Activated CD4-positive, alpha-beta T cell treated with anti-CD3 and anti-CD28 coated beads, Interleukin-10, Interleukin-2, amounts not matched to agents 100 ng/mL and 50 ng/mL, durations not matched to agents 16 hours and 8 hours (primary cell): ENCODE measurements at regions not wholly inside any gene's neighbourhood (a gene's known extent, or its start where the extent isn't known, plus 50 kb on each side); places are given as distances from the start of the nearest gene placed in this dataset.
"Not testable (repeated sequence)": the region's sequence is repeated elsewhere in the genome, so short reads cannot be mapped to it uniquely, and the experiment has no call there.

Source experiments
- DNase-seq: peaks from one replicate; pipeline ENCODE4 v3.0.0-alpha.2; 2020

DNA sequence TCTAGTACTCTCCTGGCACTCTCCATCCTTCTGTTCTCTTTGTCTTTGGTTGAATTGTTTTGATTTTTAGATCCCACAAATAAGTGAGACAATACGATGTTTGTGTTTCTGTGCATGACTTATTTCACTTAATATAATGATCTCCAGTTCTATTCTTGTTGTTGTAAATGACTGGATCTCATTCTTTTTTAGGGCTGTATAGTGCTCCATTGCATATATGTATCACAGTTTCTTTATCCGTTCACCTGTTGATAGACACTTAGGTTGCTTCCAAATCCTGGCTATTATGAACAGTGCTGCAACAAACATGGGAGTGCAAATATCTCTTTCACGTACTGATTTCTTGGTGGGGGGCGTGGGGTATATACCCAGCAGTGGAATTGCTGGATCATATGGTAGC lies 245.0 kb downstream of the ADCYAP1 start:
- no peak for DNase-seq

GRCh38 chr18:1150344-1150743 lies 245.7 kb downstream of the ADCYAP1 start:
- DNase-seq = no peak

DNA sequence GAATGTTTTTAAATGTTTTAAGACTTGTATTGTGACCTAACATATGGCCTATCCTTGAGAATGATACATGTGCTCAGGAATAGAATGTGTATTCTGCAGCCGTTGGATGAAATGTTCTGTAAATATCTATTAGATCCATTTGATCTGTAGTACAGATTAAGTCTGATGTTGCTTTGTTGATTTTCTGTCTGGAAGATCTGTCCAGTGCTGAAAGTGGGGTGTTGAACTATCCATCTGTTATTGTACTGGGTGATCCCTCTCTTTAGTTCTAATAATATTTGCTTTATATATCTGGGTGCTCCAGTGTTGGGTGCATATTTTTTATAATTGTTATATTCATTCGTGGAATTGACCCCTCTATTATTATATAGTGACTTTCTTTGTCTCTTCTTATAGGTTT lies 248.3 kb downstream of the ADCYAP1 start:
- not testable (repeated sequence) for DNase-seq

DNA sequence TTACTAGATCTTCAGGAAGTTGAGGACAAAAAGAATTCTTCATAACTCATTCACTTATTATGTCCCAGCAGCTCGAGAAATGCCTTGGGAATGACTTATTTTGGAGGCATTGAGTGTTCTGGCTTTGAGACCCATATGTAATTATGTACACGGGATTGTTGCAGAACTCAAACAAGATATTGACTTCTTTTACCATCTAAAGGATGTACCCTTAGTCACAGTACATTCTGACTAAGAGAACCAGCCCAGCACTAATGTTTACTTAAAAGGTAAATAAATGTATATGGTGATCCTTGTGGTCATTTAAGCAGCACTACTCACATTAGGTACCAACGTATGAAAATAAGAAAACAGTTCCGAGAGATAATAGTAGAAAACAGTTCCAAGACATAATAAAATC lies 268.9 kb downstream of the ADCYAP1 start:
- no peak for DNase-seq

DNA sequence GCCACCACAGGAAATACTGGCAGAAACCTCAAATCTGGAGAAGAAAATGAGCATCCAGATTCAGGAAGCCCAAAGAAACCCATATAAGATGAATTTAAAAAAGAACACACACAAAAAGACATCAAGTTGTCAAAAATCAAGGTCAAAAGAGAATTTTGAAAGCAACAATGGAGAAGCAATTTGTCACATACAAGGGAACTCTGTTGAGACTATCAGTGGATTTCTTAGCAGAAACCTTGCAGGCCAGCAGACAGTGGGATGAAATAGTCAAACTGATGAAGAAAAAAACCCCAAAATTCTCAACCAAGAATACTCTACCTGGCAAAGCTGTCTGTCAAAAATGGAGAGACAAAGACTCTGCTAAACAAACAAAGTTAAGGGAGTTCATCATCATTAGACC lies 272.6 kb downstream of the ADCYAP1 start:
- no peak for DNase-seq

DNA sequence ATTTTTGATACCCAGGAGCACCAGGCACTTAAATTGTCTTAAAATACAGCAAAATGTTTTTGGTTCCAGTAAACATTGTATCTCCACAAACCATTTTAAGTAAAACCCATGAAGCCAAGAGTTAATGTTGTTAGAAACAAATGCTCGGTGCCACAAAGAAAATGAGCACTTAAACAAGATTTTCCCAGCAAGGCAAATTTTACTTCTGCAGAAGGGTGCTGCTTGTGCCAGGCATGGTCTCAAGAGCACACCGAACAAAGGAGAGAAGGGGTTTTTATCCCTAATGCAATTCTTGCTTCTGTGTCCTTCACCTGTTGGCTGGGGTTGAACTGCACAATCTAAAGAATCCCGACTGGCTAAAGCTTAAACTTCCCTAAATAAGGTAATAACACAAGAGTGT lies 286.7 kb downstream of the ADCYAP1 start:
- no peak for DNase-seq

DNA sequence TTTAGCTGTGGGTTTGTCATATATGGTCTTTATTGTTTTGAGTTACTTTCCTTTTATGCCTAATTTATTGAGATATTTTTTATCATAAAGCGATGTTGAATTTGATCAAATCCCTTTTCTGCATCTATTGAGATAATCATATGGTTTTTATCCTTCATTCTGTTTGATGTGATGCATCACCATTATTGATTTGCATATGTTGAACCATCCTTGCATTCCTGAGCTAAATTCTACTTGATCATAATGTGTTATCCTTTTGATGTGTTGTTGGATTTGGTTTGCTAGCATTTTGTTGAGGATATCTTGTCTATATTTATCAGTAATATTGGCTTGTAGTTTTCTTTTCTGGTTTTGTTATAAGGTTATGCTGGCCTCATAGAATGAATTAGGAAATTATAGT lies 308.5 kb downstream of the ADCYAP1 start:
- no peak for DNase-seq

DNA sequence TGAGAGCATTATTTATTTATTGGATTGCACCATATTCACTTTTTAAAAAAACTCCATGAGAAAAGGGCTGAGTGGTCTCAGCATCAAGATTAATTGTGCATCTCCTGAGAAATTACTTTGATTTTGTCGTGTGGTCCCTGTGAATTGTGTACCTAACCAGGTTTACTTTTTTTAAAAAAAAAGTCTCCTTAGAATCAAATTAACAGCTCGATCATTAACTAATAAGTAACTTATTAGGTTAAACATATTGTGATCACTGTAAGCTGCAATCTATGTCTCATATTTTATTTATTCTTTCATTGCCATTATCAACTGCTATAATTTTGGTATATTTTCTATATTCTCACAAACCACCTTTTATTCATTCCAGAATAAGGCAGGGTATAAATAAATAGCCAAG lies 318.2 kb downstream of the ADCYAP1 start:
- DNase-seq = no peak

GRCh38 chr18:1227025-1227424 lies 322.4 kb downstream of the ADCYAP1 start:
- no peak for DNase-seq

DNA sequence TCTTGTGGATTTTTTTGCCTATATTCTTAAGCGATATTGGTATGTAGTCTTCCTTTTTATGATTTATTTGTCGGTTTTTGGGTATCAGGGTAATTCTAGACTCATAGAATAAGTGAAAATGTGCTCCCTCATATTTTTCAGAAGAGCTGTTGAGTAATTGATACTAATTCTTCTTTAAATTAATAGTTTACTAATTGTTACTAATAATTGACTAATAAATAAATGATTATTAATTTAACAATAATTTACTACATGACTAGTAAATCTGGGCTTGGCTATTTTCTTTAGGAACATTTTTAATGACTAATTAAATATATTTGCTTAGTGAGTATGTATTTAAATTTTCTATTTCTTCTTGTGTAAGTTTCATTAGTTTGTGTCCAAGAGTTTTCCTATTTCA lies 325.0 kb downstream of the ADCYAP1 start:
- DNase-seq = no peak

GRCh38 chr18:1232867-1233266 lies 328.2 kb downstream of the ADCYAP1 start:
- no peak for DNase-seq

DNA sequence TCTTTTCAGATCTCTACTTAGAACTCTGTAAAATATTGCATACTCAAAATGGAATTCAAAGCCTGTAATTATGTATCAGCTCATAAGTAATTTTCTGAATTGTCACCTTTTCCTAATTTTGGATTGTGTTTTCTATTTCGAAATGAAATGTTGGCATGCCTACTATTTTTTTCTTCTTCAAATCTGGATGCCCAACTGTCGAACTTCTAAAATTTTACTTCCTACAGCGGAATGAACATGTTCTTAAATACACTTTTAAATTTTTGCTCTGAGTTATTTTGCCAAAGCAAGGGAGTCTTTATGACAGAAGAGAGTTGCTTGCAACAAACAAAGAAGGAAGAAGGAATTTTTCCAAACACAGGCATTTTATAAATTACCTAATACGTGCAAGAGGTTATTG lies 336.0 kb downstream of the ADCYAP1 start:
- no peak for DNase-seq

DNA sequence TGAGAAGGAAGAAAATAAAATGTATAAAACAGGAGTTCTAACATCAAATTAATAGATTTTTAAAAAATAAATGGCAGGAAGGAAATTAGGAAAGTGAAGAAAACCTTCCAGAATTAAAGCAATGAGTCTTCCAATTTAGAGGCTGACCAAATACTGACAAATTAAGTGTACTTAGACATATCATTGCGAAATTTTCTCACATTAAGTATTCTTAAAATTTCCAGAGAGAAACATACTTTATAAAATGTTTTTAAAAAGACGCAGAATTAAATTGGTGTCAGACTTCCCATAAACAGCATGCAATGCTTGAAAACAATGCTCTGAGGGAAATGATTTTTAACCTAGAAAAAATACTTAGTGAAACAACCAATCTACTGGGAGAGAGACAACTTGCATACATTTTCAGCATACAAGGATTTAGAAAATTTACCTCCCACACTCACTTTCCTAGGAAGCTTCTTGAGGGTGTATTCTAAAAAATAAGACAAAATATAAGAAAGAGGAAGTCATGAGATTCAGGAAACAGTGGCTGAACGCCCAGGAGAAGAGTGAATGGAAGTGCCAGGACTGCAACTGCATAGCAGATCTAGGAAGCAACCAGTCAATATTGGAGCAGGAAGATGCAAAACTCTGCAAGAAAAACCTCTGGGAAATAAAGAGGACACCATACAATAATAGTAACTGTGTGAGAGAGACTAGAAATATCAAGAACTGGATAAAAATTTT lies 339.9 kb downstream of the ADCYAP1 start:
- no peak for DNase-seq

DNA sequence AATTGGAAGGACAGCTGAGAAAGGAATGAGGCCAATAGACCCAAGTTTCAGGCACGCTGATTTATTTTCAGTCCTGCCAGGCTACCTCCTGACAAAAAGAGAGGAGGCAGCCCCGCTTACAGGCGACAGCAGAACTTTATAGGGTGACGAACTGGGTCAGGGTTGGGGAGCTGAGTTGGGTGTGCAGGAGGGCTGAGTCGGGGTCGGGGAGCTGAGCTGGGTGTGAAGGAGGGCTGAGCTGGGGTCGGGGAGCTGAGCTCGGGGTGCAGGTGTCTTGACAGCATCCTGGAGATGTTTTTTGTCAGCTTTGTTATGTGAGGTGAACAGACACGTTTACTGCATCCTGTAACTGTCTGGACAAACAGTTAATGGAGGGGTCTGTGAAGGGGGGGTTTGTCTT lies 342.2 kb downstream of the ADCYAP1 start:
- DNase-seq = no peak

GRCh38 chr18:1252534-1252933 lies 347.9 kb downstream of the ADCYAP1 start:
- no peak for DNase-seq

DNA sequence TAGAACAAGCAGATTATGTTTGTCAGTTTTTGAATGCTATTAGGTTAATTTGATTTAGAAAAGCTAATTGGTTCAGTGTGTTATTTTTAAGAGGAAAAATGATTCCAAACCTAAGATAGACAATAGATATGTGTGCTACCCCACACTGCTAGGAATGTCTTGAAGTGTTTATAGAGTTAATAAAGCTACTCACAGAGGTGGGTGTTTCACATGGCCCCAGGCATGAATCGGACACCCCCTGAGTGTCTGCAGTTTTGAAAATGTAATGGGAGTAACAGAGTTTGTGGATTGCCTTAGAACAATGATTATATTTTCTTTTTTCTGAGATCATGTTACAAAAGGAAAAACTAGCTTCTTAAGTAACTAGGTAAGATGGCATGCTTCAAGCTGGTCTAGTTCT lies 348.3 kb downstream of the ADCYAP1 start:
- no peak for DNase-seq

DNA sequence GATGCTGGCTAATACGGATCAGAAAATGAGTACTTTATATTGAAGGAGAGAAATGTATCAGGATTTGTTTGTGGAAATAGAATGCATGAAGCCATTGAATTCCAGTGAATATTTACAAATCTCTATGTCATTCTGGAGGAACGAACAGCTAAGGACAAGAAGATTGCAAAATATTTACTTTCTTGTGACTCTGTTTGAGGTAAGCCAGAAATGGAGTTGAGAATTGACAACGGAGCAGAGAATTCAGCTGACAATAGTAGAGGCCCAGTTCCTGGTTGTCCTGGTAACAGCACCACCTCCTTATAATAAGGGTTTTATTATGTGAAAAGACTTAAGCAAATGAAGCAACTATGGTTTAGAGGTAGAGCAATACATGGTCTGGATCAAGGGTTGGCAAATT lies 349.2 kb downstream of the ADCYAP1 start:
- DNase-seq = no peak

DNA sequence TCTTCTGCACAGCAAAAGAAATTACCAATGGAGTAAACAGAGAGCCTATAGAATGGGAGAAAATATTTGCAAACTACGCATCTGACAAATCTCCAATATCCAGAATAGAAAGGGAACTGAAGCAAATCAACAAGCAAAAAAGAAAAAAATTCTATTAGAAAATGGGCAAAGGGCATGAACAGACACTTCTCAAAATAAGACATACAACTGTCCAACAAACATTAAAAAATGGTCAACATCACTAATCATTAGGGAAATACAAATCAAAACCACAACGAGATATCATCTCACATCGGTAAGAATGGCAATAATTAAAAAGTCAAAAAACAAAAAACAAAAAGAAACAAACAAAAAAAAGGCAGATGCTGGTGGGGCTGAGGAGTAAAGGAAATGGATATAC lies 356.4 kb downstream of the ADCYAP1 start:
- DNase-seq = no peak

- DNase-seq = no peak
Measured at GRCh38 chr18:1267021-1267420, 362.4 kb downstream of the ADCYAP1 start.

DNA sequence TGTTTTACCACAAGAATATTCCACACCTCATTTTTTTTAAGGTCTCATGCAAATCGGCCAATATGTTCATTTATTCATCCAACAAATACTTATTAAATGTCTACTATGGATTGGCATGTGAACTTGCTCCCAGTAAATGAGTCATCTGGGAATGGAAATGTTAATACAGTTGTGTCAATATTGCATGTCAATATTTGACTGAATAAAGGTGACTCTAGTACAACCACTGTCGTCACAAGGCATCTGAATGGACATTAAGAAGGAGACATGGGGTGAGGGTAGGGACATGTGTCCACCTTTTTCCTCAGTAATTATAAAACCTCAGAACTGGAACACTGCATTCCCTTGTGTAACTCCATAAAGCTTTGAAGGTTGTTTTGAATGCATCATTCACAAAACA lies 365.4 kb downstream of the ADCYAP1 start:
- no peak for DNase-seq

DNA sequence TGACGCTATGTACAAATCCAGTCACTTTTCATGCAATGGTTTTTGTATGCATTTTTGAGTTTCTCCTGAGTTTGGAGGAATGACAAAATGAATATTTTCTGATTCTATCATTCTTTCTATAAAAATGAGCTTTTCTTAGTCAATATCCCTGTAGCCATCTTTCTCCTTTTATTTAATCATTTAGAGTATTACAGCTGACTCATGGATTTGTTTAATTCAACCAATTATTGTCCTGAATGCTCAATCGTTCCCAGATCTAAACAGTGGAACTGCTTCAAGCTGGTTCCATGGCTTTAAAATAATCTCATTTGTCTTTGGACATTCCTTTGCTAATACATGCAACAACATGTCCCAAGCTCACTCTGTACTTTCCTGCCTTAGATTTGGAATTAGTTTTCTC lies 368.8 kb downstream of the ADCYAP1 start:
- DNase-seq = no peak

GRCh38 chr18:1292167-1292566 lies 387.5 kb downstream of the ADCYAP1 start:
- DNase-seq = no peak

DNA sequence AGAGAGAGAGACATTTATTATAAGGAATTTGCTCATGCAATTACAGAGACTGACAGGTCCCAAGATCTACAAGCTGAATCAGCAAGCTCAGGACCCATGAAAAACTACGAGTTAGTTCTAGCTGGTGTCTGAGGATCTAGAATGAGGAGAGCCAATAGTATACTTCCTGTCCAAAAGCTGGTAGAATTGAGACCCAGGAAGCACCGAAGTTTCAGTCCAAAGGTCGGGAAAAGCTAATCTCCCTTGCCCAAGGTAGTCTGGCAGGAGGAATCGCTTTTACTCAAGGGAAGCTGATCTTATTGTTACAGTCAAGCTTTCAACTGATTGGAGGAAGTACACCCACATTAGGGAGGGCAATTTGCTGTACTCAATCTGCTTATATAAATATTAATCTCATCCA lies 389.6 kb downstream of the ADCYAP1 start:
- DNase-seq = no peak

GRCh38 chr18:1296237-1296636 lies 391.6 kb downstream of the ADCYAP1 start:
- DNase-seq = no peak

DNA sequence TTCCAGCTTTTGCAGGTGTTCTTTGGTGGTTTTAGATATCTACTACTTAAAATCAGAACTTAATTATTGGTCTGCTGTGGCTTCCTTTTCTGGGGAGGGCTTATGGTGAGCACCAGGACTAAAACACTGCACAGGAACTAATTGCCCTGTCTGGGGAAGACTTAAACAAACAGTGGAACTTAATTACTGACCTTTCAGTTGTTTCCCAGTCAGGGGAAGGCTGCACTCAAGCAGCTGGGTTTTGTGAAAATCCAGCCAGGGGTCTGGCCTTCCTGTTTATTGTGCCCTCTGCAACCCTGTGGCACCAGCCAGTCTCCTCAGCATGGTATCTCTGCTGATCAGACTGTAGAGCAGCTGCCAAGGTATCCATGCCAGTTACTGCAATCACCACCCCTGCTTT lies 398.2 kb downstream of the ADCYAP1 start:
- no peak for DNase-seq
